ENCODE measurements at regions not wholly inside any gene's neighbourhood (a gene's known extent, or its start where the extent isn't known, plus 50 kb on each side); places are given as distances from the start of the nearest gene placed in this dataset.

- DNase-seq (ENCODE audit: low spot score): no peak
Observed at GRCh38 chr4:11919316-11919715, 490.6 kb upstream of the HS3ST1 start.

GRCh38 chr4:11914406-11914805, 485.7 kb upstream of the HS3ST1 start:
- peak; percentile 1 for DNase-seq (ENCODE audit: low spot score)

GRCh38 chr4:11912886-11913285, 484.2 kb upstream of the HS3ST1 start:
- no peak for DNase-seq (ENCODE audit: low spot score)

- no peak for DNase-seq (ENCODE audit: low spot score)
Observed at GRCh38 chr4:11910812-11911211, 482.1 kb upstream of the HS3ST1 start.

- DNase-seq (ENCODE audit: low spot score): no peak
Observed at GRCh38 chr4:11908712-11909111, 480.0 kb upstream of the HS3ST1 start.

- no peak for DNase-seq (ENCODE audit: low spot score)
Observed at GRCh38 chr4:11908205-11908604, 479.5 kb upstream of the HS3ST1 start.

GRCh38 chr4:11904846-11905739, 476.4 kb upstream of the HS3ST1 start:
- DNase-seq (ENCODE audit: low spot score): no peak

- peak; percentile 33 for DNase-seq (ENCODE audit: low spot score)
Observed at GRCh38 chr4:11904117-11904535, 475.4 kb upstream of the HS3ST1 start.

GRCh38 chr4:11901089-11901488, 472.4 kb upstream of the HS3ST1 start:
- no peak for DNase-seq (ENCODE audit: low spot score)

GRCh38 chr4:11900359-11900758, 471.7 kb upstream of the HS3ST1 start:
- no peak for DNase-seq (ENCODE audit: low spot score)

- DNase-seq (ENCODE audit: low spot score): no peak
Observed at GRCh38 chr4:11898796-11899195, 470.1 kb upstream of the HS3ST1 start.

- DNase-seq (ENCODE audit: low spot score): no peak
Observed at GRCh38 chr4:11895766-11896165, 467.1 kb upstream of the HS3ST1 start.

- DNase-seq (ENCODE audit: low spot score): no peak
Observed at GRCh38 chr4:11894977-11895376, 466.3 kb upstream of the HS3ST1 start.

- no peak for DNase-seq (ENCODE audit: low spot score)
Observed at GRCh38 chr4:11894221-11894620, 465.5 kb upstream of the HS3ST1 start.

GRCh38 chr4:11889099-11889498, 460.4 kb upstream of the HS3ST1 start:
- no peak for DNase-seq (ENCODE audit: low spot score)

- no peak for DNase-seq (ENCODE audit: low spot score)
Observed at GRCh38 chr4:11881947-11882346, 453.3 kb upstream of the HS3ST1 start.

GRCh38 chr4:11881364-11881763, 452.7 kb upstream of the HS3ST1 start:
- no peak for DNase-seq (ENCODE audit: low spot score)

- DNase-seq (ENCODE audit: low spot score): no peak
Observed at GRCh38 chr4:11878241-11878640, 449.5 kb upstream of the HS3ST1 start.

GRCh38 chr4:11876104-11876503, 447.4 kb upstream of the HS3ST1 start:
- no peak for DNase-seq (ENCODE audit: low spot score)

GRCh38 chr4:11869191-11869870, 440.6 kb upstream of the HS3ST1 start:
- DNase-seq (ENCODE audit: low spot score): no peak

- no peak for DNase-seq (ENCODE audit: low spot score)
Observed at GRCh38 chr4:11866391-11866790, 437.7 kb upstream of the HS3ST1 start.

GRCh38 chr4:11860996-11861395, 432.3 kb upstream of the HS3ST1 start:
- no peak for DNase-seq (ENCODE audit: low spot score)

GRCh38 chr4:11857881-11858280, 429.2 kb upstream of the HS3ST1 start:
- no peak for DNase-seq (ENCODE audit: low spot score)
